ENCODE measurements at regions not wholly inside any gene's neighbourhood (a gene's known extent, or its start where the extent isn't known, plus 50 kb on each side); places are given as distances from the start of the nearest gene placed in this dataset.

GRCh38 chr10:9038146-9038714, 983.7 kb downstream of the GATA3 start:
- 6 to 10% methylated on average over 4 of the region's 4 CpGs for WGBS, 2 experiments (ENCODE audit: low coverage in 1 of 2, low lambda C conversion rate in 2 of 2, missing lambda C conversion rate in 2 of 2)
- in situ Hi-C loops (cut with MboI): no loop called here
- H3K9ac ChIP-seq: no peak overlapping the region
- H3K4me3 ChIP-seq: no peak overlapping the region
- H4K20me1 ChIP-seq (ENCODE audit: insufficient read depth): no peaks in the 10 kb centered on the region
- H3K27ac ChIP-seq: no peak overlapping the region
- peak; percentile 3 for DNase-seq
- H2AFZ ChIP-seq: no peak overlapping the region
- H3K27me3 ChIP-seq (replicated peaks; ENCODE audit: insufficient read depth): no peaks in the 10 kb centered on the region
- H3K79me2 ChIP-seq (ENCODE audit: insufficient read depth): no peaks in the 10 kb centered on the region
- no peaks in the 10 kb centered on the region for H3K4me1 ChIP-seq (ENCODE audit: insufficient read depth)
- no peaks in the 10 kb centered on the region for H3F3A ChIP-seq (ENCODE audit: insufficient read depth)
- no peak overlapping the region for H3K4me2 ChIP-seq (ENCODE audit: unreplicated experiment)
- no peaks in the 10 kb centered on the region for H3K9me2 ChIP-seq (ENCODE audit: insufficient read depth)
- TF ChIP-seq EZH2phosphoT487 (IDR thresholded peaks at IDR 0.05; ENCODE audit: insufficient read depth, low read depth): no peak
- H3K9me3 ChIP-seq (ENCODE audit: low read depth): no peaks in the 10 kb centered on the region
- H3K36me3 ChIP-seq (ENCODE audit: low read depth): no peaks in the 10 kb centered on the region

DNA sequence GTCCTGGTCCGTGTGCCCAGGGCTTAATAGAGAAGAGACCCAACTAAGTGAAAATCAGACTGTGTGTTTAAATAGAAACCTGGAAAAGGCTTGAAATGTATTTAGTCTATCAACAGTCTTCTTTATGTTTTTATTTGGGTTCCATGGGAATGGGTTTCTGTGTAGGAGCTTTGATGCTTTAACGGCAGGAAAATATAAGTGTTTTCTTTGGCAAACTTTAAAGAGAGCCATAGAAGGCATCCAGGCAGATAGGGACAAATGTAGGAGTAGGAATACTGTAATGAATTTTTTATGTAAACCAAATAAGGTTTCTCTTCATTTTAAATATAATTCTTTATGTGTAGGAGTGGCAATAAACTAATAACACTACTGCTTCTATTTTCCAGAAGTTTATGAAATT, 989.0 kb downstream of the GATA3 start:
- WGBS, 2 experiments (ENCODE audit: low coverage in 1 of 2, low lambda C conversion rate in 2 of 2, missing lambda C conversion rate in 2 of 2): 16 to 26% methylated on average over 2 of the region's 2 CpGs
- no peaks in the 10 kb centered on the region for H3K36me3 ChIP-seq (ENCODE audit: low read depth)
- H3K27me3 ChIP-seq (replicated peaks; ENCODE audit: insufficient read depth): no peaks in the 10 kb centered on the region
- no peak overlapping the region for H3K4me2 ChIP-seq (ENCODE audit: unreplicated experiment)
- no peaks in the 10 kb centered on the region for H4K20me1 ChIP-seq (ENCODE audit: insufficient read depth)
- no peak overlapping the region for H2AFZ ChIP-seq
- DNase-seq: no peak
- no peaks in the 10 kb centered on the region for H3K79me2 ChIP-seq (ENCODE audit: insufficient read depth)
- in situ Hi-C loops (cut with MboI): no loop called here
- no peaks in the 10 kb centered on the region for H3K9me3 ChIP-seq (ENCODE audit: low read depth)
- no peak overlapping the region for H3K27ac ChIP-seq
- TF ChIP-seq EZH2 (IDR thresholded peaks at IDR 0.05; ENCODE audit: insufficient read depth, poor library complexity, severe bottlenecking) (no peak), EZH2phosphoT487 (IDR thresholded peaks at IDR 0.05; ENCODE audit: insufficient read depth, low read depth) (no peak)
- H3F3A ChIP-seq (ENCODE audit: insufficient read depth): no peaks in the 10 kb centered on the region
- no peaks in the 10 kb centered on the region for H3K9me2 ChIP-seq (ENCODE audit: insufficient read depth)
- H3K4me1 ChIP-seq (ENCODE audit: insufficient read depth): no peaks in the 10 kb centered on the region
- H3K9ac ChIP-seq: no peak overlapping the region
- no peak overlapping the region for H3K4me3 ChIP-seq

- TF ChIP-seq EZH2 (IDR thresholded peaks at IDR 0.05; ENCODE audit: insufficient read depth, poor library complexity, severe bottlenecking): no peak
- TF ChIP-seq EZH2phosphoT487 (IDR thresholded peaks at IDR 0.05; ENCODE audit: insufficient read depth, low read depth): no peak
- Histone ChIP-seq H3K9me3 (ENCODE audit: low read depth) (no peaks in the 10 kb centered on the region), H2AFZ (no peak overlapping the region), H3K4me2 (ENCODE audit: unreplicated experiment) (no peak overlapping the region), H3K4me3 (no peak overlapping the region), H3K79me2 (ENCODE audit: insufficient read depth) (no peaks in the 10 kb centered on the region), H3K27me3 (replicated peaks; ENCODE audit: insufficient read depth) (no peaks in the 10 kb centered on the region), H3K9ac (no peak overlapping the region), H3K36me3 (ENCODE audit: low read depth) (no peaks in the 10 kb centered on the region), H3F3A (ENCODE audit: insufficient read depth) (no peaks in the 10 kb centered on the region), H3K9me2 (ENCODE audit: insufficient read depth) (no peaks in the 10 kb centered on the region), H3K4me1 (ENCODE audit: insufficient read depth) (no peaks in the 10 kb centered on the region), H3K27ac (no peak overlapping the region), H4K20me1 (ENCODE audit: insufficient read depth) (no peaks in the 10 kb centered on the region)
- no peak for DNase-seq
- in situ Hi-C loops (cut with MboI): no loop called here
Measured at GRCh38 chr10:9045311-9045710, 990.8 kb downstream of the GATA3 start.

DNA sequence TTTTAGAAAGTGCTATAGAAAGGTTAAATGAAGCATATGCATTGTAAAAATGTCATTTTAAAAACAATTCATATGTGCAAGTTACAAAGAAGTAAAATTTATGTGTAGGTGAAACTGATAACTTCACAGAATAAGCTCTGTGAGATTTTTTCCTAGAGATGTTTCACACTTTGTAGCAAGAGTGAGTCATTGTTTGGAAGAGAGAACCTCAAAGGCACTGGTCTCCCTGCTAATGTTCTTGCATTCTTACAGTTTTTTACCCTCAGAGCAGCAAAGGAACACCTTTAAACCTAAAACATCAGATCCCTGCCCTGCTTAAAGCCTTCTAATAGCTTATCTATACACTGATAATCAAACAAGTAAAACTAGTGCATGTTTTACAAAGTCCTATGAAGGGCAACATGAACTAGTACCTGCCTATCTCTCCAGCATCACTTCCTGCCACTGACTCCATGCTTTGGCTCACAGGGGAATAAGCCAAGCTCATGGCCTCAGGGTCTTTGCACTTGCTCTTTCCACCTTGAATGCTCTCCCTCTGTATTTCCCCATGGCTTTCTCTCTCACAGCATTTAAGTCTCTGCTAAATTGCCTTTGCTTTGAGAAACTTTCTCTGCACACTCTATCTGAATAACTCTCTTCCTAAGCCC, 997.0 kb downstream of the GATA3 start:
- no peaks in the 10 kb centered on the region for H3K36me3 ChIP-seq (ENCODE audit: low read depth)
- no peaks in the 10 kb centered on the region for H3K27me3 ChIP-seq (replicated peaks; ENCODE audit: insufficient read depth)
- H3K9me2 ChIP-seq (ENCODE audit: insufficient read depth): no peaks in the 10 kb centered on the region
- H2AFZ ChIP-seq: no peak overlapping the region
- no peaks in the 10 kb centered on the region for H4K20me1 ChIP-seq (ENCODE audit: insufficient read depth)
- H3K79me2 ChIP-seq (ENCODE audit: insufficient read depth): no peaks in the 10 kb centered on the region
- no peak for TF ChIP-seq EZH2 (IDR thresholded peaks at IDR 0.05; ENCODE audit: insufficient read depth, poor library complexity, severe bottlenecking)
- TF ChIP-seq EZH2phosphoT487 (IDR thresholded peaks at IDR 0.05; ENCODE audit: insufficient read depth, low read depth): no peak
- no peak for DNase-seq
- no peak overlapping the region for H3K27ac ChIP-seq
- H3K4me1 ChIP-seq (ENCODE audit: insufficient read depth): no peaks in the 10 kb centered on the region
- in situ Hi-C loops (cut with MboI): no loop called here
- H3F3A ChIP-seq (ENCODE audit: insufficient read depth): no peaks in the 10 kb centered on the region
- no peak overlapping the region for H3K9ac ChIP-seq
- H3K9me3 ChIP-seq (ENCODE audit: low read depth): peaks cover 5% of the 10 kb centered on the region
- no peak overlapping the region for H3K4me2 ChIP-seq (ENCODE audit: unreplicated experiment)
- H3K4me3 ChIP-seq: no peak overlapping the region

GRCh38 chr10:9052767-9053166, 998.3 kb downstream of the GATA3 start:
- no peak overlapping the region for H3K27ac ChIP-seq
- H3K36me3 ChIP-seq (ENCODE audit: low read depth): no peaks in the 10 kb centered on the region
- H3F3A ChIP-seq (ENCODE audit: insufficient read depth): no peaks in the 10 kb centered on the region
- H3K79me2 ChIP-seq (ENCODE audit: insufficient read depth): no peaks in the 10 kb centered on the region
- TF ChIP-seq EZH2 (IDR thresholded peaks at IDR 0.05; ENCODE audit: insufficient read depth, poor library complexity, severe bottlenecking) (no peak), EZH2phosphoT487 (IDR thresholded peaks at IDR 0.05; ENCODE audit: insufficient read depth, low read depth) (no peak)
- no peaks in the 10 kb centered on the region for H4K20me1 ChIP-seq (ENCODE audit: insufficient read depth)
- WGBS, 2 experiments (ENCODE audit: low coverage in 1 of 2, low lambda C conversion rate in 2 of 2, missing lambda C conversion rate in 2 of 2): 33 to 36% methylated on average over 1 of the region's 1 CpG
- H3K4me2 ChIP-seq (ENCODE audit: unreplicated experiment): no peak overlapping the region
- H3K4me3 ChIP-seq: no peak overlapping the region
- H2AFZ ChIP-seq: no peak overlapping the region
- no peaks in the 10 kb centered on the region for H3K4me1 ChIP-seq (ENCODE audit: insufficient read depth)
- no peak for DNase-seq
- no peaks in the 10 kb centered on the region for H3K9me2 ChIP-seq (ENCODE audit: insufficient read depth)
- H3K9ac ChIP-seq: no peak overlapping the region
- no peaks in the 10 kb centered on the region for H3K27me3 ChIP-seq (replicated peaks; ENCODE audit: insufficient read depth)
- H3K9me3 ChIP-seq (ENCODE audit: low read depth): peaks cover 5% of the 10 kb centered on the region
- in situ Hi-C loops (cut with MboI): no loop called here
